IPS-NIHi7 (cell line): ENCODE measurements at regions not wholly inside any gene's neighbourhood (a gene's known extent, or its start where the extent isn't known, plus 50 kb on each side); places are given as distances from the start of the nearest gene placed in this dataset.

Source experiments
- DNase-seq: peaks from one replicate; pipeline ENCODE4 v3.0.0; 2012; ENCODE audit warnings: mixed read lengths; ENCODE audit errors: extremely low spot score

DNA sequence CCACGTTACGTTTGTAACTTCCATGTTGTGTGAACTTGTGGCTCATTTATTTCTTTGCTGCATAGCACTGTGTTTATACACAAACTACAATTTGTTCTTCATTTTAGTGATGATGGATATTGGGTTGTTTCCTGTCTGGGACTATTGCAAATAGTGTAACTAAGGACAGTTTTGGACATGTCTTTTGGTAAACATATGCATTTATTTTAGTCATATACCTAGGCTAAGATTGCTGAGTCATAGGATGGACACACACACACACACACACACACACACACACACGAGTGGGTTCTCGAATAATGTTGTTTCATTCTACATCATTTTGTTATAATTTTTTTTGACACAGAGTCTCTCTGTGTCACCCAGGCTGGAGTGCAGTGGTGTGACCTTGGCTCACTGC is 123.5 kb upstream of the CAND1 start:
- no peak for DNase-seq

- DNase-seq: no peak
Measured at GRCh38 chr12:67147030-67147429, 122.1 kb upstream of the CAND1 start.

DNA sequence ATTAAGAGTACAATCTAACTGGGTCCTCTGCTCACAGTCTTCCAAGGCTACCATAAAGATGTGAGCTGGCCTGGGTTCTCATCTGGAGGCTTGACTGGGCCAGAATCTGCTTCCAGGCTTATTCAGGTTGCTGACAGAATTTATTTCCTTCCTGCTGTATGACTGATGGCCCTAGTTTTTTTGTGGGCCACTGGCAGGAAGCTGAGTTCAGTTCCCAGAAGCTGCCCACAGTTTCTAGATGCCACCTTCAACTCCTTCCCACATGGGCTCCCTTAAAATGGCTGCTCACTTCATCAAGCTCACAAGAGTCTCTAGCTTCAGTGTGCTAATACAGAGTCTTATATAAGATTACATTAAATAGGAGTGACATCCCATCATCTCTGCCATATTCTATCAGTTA is 121.7 kb upstream of the CAND1 start:
- DNase-seq: no peak

DNA sequence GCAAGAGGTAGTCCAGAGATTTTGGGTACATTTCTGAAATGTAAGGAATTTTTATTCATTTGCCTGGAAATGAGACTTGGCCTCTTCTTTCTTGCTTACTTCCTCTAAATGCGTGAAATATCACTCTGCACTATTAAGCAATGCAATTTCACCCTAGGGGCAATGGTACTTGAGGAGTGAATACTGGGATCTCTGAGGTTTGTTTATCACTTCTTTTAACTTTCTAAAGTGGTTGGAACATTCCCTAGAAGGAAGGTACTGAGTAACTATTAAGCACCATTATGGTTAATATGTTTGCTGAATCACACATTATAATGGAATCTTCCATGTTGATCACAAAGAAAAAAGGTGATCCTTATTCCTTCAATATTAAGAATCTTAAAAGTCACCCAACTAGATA is 120.9 kb upstream of the CAND1 start:
- DNase-seq: no peak

DNA sequence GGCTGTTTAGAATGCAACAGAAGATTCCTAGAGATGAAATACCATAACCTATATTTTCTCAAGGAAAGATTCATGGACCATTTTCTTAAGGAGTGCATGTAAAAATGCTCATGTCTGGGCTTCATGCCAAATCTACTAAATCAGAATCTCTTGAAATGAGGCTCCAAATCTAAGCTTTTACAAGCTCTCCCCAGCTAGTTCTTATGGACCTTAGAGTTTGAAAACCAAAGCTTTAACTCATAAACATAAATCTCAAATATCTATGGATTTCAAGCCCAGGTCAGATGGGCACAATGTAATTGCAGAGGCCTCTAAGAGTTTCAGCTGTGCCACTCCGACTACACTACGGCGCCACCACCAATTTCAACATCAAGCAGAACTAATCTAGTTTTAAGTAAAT is 117.3 kb upstream of the CAND1 start:
- DNase-seq: no peak

DNA sequence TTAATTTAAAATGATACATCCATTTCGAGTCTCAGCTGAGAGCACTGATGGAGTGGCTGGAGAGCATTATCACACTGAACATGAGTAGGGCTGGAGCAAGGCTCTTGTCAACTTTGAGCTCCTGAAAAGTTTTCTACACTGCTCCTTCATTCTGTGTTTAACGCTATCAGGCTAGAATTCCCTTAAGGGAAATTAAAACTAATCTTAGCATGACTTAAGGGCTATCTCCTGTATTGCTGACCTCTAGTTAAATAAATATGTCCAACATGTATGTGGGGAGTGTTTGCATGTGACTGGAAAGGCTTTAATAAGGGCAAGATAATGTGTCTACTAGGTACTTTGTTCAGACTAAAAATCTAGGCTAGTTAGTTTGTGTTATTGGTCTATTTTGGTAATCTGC is 116.7 kb upstream of the CAND1 start:
- DNase-seq: no peak

DNA sequence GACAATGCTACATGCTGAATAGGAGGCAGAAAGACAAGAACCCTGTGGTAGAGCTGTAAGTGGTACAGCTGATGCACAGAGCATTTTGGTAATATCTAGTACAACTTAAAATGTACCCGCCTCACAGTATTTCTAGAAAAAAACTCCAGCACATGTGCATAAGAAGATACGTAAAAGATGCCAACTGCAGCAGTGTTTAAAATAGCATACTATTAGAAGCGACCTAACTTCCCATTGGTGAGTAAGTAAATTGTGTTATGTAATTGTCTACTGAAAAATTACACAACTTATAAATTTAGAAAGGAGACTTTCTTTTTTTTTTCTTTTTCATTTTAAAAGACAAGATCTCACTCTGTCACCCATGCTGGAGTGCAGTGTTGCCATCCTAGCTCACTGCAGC is 114.3 kb upstream of the CAND1 start:
- DNase-seq: no peak

DNA sequence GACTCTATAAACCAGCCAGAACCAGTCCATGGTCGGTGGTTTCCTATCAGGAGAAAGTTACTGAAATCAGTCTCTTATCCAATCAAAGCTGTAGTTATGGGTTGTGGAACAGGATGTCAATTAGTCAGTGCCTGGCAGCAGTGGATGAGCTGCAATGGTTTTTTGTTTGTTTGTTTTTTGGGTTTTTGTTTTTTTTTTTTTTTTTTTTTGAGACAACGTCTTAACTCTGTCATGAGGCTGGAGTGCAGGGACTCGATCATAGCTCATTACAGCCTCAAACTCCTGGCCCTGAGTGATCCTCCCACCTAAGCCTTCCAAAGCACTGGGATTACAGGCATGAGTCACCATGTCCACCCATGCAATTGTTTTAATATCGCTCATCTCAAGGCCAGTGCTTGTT is 113.3 kb upstream of the CAND1 start:
- no peak for DNase-seq

DNA sequence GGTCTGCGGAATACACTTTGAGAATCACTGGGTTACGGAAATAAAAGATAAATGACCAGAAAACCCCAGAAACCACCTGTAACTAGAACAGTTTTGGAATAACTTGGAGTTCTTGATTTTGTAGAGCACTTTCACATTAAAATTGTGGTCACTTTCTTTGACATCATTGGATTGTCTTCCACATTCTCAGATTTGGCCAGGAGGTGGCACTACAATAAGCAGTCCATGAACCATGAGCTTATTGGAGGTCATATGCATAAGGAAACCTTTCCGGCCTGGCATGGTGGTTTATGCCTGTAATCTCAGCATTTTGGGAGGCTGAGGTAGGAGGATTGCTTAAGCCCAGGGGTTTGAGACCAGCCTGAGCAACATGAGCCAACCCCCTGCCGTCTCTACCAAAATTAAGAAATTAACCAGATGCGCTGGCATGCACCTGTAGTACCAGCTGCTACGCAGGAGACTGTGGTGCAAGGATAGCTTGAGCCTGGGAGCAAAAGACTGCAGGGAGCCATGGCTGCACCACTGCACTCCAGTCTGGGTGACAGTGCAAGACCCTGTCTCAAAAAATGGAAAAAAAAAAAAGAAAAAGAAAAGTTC is 107.7 kb upstream of the CAND1 start:
- peak; percentile 51 for DNase-seq

DNA sequence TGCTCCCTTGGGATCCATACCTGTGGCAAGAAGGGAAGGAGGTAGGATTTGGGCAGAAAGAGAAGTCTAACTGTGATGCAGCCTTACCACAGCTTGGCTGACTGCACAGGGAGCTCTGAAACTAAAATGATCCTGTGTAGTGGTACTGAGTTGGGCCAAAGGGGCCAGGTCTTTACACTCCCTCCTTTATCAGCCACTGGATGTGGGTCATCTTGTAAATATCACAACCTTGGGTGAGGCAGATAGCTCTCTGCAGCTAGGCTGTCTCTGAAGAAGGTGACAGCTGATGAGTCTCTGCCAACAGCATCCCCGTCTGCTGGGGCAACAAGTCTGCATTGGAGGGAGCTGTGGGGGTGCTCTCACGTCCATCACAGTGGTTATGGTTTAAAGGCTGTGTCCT is 95.9 kb upstream of the CAND1 start:
- DNase-seq: no peak

DNA sequence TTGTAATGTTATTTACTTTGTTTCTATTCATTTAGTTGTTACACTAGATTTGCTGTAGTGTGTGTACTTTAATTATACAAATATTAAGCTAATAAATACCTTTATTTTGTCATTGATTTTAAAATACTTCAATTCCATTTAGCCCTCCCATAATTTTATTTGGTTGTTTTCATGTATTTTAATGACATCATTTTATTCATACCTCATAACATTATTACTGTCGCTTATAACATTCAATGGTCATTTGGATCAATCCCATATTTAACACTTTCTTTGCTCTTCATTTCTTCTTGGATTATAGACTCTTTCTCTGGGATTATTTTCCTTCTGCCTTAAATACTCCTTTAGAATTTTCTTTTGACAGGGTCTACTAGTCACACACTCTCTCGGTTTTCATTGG is 86.6 kb upstream of the CAND1 start:
- DNase-seq: no peak

DNA sequence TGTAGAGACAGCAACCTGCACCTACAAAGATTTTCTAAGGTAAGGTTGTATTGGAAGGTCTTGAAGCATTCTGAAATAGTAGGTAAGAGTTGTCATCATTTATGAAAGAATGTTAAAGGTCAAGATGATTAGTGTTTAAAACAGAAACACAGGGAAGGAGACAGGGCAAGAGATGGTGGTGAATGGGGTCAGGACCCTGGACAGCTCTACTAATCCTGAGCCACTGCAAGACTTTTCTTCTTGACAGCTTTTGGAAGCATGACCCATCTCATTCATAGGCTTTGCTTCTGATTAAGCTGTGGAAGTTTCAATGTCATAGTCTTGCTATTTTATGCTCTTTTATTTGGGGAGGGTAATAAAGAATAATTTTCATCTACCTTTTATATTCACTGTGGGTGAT is 75.5 kb upstream of the CAND1 start:
- DNase-seq: peak; percentile 60

DNA sequence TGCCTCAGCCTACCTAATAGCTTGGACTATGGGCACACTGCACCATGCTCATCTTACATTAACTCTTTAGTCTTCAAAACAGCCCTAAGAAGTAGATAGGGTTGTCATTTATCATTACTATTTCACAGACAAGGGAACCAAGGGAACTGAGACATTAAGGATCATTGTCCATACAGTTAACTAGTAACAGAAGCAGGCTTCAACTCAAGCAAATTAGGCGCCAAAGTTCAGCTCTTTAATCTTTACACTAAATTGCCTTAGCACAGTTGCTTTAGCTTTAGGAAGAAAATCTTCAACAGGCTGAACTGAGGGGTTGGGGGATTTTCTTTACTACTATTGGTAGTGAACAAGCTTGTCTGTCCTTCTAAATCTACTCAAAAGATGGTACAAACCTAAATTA is 68.8 kb upstream of the CAND1 start:
- DNase-seq: no peak

- DNase-seq: no peak
Measured at GRCh38 chr12:67202011-67202677, 67.0 kb upstream of the CAND1 start.

DNA sequence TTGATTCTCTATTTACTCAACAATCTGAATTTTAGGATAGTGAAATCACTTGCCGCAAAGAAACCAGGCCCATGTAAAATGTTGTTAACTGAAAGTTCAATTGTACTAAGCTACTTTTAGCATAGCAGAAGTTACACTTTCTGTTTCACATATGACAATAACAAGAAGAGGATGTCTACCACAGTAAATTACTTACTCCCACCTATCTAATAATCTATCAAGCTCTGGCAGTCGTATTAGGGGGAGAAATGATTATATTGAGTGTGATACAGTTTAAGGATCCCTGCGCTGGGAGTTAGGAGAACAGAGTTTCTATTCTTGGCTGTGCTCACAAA is 66.5 kb upstream of the CAND1 start:
- no peak for DNase-seq

GRCh38 chr12:67208281-67209067 is 60.7 kb upstream of the CAND1 start:
- DNase-seq: no peak

- no peak for DNase-seq
Measured at GRCh38 chr12:67211029-67211428, 58.1 kb upstream of the CAND1 start.

- no peak for DNase-seq
Measured at GRCh38 chr12:67211494-67211893, 57.7 kb upstream of the CAND1 start.

DNA sequence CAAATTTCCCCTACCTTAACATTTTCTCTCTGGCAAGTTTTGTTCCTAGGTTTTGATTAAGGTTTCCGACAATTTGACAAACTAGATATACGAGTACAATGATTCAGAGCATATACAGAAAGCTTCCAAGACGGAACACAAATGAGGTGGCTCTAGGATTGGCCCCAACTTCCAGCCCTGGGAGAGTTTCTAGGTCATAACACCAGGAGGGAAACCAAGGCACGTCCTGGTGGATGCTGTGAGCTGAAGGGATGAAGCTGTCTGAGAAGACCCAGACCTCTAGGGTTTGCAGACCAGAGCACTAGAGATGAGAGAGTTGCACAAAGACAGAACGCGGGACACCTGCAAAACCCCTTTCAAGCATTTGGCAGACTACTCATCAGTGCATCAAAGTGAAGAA is 51.5 kb upstream of the CAND1 start:
- DNase-seq: no peak
